Neural cell (in vitro differentiated cells): ENCODE measurements at regions not wholly inside any gene's neighbourhood (a gene's known extent, or its start where the extent isn't known, plus 50 kb on each side); places are given as distances from the start of the nearest gene placed in this dataset.

ENCODE experiments used
- EZH2 ChIP-seq: fragments of 200-600, 300-800 bp; shearing (Covaris generic), sonication (generic); IDR thresholded peaks from 2 replicates; pipeline ENCODE4 v1.6.1; 2014; ENCODE audit warnings: antibody characterized with exemption, low read length, borderline replicate concordance, mild to moderate bottlenecking; ENCODE audit not compliant: insufficient read depth, poor library complexity, severe bottlenecking
- MXI1 ChIP-seq: fragments of 450-650 bp; conservative IDR thresholded peaks from 2 replicates; pipeline ENCODE4 v1.6.1; 2014; ENCODE audit warnings: antibody characterized with exemption, mild to moderate bottlenecking; ENCODE audit not compliant: poor library complexity, severe bottlenecking
- POLR2AphosphoS5 ChIP-seq: IDR thresholded peaks from 2 replicates; pipeline ENCODE4 v1.6.1; 2012
- TAF1 ChIP-seq: IDR thresholded peaks from 2 replicates; pipeline ENCODE4 v1.6.1; 2012; ENCODE audit warnings: low read depth
- TF ChIP-seq, protein P1 (sequence below): fragments of 450-650 bp; IDR thresholded peaks from 2 replicates; pipeline ENCODE4 v1.5.1; 2014; ENCODE audit warnings: antibody characterized with exemption, mild to moderate bottlenecking, moderate library complexity; ENCODE audit not compliant: poor library complexity, severe bottlenecking
- TF ChIP-seq, protein P2 (sequence below): IDR thresholded peaks from 2 replicates; pipeline ENCODE4 v1.6.1; 2012; ENCODE audit warnings: borderline replicate concordance

DNA sequence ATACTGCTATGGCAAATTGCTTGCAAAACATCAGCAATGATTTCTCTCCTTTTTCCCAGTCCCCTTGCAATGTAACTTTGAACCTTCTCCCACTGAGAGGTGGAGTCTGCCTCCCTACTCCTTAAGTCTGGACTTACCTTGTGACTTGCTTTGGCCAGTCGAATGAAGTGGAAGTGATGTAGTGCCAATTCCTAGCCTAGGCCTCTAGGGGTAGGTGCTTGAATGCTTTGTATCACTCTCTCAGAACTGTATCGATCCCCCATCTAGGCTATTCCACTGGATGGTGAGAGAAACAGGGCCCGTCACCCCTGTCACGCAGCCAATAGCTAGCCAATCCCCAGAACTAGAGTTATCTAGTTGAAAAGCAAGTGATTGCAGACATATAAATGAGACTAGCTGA, 238.6 kb downstream of the BTBD3 start:
- TF ChIP-seq EZH2 (no peak), POLR2AphosphoS5 (no peak), TAF1 (no peak), MXI1 (no peak)
- TF ChIP-seq, protein P1, sequence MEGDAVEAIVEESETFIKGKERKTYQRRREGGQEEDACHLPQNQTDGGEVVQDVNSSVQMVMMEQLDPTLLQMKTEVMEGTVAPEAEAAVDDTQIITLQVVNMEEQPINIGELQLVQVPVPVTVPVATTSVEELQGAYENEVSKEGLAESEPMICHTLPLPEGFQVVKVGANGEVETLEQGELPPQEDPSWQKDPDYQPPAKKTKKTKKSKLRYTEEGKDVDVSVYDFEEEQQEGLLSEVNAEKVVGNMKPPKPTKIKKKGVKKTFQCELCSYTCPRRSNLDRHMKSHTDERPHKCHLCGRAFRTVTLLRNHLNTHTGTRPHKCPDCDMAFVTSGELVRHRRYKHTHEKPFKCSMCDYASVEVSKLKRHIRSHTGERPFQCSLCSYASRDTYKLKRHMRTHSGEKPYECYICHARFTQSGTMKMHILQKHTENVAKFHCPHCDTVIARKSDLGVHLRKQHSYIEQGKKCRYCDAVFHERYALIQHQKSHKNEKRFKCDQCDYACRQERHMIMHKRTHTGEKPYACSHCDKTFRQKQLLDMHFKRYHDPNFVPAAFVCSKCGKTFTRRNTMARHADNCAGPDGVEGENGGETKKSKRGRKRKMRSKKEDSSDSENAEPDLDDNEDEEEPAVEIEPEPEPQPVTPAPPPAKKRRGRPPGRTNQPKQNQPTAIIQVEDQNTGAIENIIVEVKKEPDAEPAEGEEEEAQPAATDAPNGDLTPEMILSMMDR: no peak
- TF ChIP-seq, protein P2, sequence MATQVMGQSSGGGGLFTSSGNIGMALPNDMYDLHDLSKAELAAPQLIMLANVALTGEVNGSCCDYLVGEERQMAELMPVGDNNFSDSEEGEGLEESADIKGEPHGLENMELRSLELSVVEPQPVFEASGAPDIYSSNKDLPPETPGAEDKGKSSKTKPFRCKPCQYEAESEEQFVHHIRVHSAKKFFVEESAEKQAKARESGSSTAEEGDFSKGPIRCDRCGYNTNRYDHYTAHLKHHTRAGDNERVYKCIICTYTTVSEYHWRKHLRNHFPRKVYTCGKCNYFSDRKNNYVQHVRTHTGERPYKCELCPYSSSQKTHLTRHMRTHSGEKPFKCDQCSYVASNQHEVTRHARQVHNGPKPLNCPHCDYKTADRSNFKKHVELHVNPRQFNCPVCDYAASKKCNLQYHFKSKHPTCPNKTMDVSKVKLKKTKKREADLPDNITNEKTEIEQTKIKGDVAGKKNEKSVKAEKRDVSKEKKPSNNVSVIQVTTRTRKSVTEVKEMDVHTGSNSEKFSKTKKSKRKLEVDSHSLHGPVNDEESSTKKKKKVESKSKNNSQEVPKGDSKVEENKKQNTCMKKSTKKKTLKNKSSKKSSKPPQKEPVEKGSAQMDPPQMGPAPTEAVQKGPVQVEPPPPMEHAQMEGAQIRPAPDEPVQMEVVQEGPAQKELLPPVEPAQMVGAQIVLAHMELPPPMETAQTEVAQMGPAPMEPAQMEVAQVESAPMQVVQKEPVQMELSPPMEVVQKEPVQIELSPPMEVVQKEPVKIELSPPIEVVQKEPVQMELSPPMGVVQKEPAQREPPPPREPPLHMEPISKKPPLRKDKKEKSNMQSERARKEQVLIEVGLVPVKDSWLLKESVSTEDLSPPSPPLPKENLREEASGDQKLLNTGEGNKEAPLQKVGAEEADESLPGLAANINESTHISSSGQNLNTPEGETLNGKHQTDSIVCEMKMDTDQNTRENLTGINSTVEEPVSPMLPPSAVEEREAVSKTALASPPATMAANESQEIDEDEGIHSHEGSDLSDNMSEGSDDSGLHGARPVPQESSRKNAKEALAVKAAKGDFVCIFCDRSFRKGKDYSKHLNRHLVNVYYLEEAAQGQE: no peak
